HEK293T (cell line): ENCODE measurements at regions not wholly inside any gene's neighbourhood (a gene's known extent, or its start where the extent isn't known, plus 50 kb on each side); places are given as distances from the start of the nearest gene placed in this dataset.
A peak's percentile ranks its signal among the peaks of the same experiment; 100 is the strongest.

Source experiments
- CTCF ChIA-PET: fragments of 350-600 bp; formaldehyde crosslinking; extraction: SDS; loops from one replicate; lab custom pipeline; 2021; ENCODE audit warnings: antibody characterized with exemption, inconsistent platforms; lab: Yijun Ruan, JAX
- POLR2A ChIA-PET: fragments of 350-600 bp; formaldehyde crosslinking; extraction: SDS; loops from one replicate; lab custom pipeline; 2020; ENCODE audit warnings: antibody characterized with exemption, inconsistent platforms; lab: Yijun Ruan, JAX
- DNase-seq: peaks from one replicate; pipeline ENCODE4 v3.0.0; 2012; ENCODE audit warnings: mixed read lengths; ENCODE audit errors: extremely low spot score
- ARNT ChIP-seq: fragments of 450-650 bp; IDR thresholded peaks from 2 replicates; pipeline ENCODE4 v1.6.1; 2017; ENCODE audit warnings: mild to moderate bottlenecking
- BHLHE40 ChIP-seq: fragments of 450-650 bp; IDR thresholded peaks from 2 replicates; pipeline ENCODE4 v1.6.1; 2016; ENCODE audit warnings: mild to moderate bottlenecking, moderate library complexity, borderline replicate concordance
- CTBP1 ChIP-seq: fragments of 450-650 bp; IDR thresholded peaks from 2 replicates; pipeline ENCODE4 v1.6.1; 2016; ENCODE audit warnings: borderline replicate concordance
- ELF4 ChIP-seq: fragments of 450-650 bp; IDR thresholded peaks from 2 replicates; pipeline ENCODE4 v1.6.1; 2017; ENCODE audit warnings: antibody characterized with exemption
- FOXA1 ChIP-seq: fragments of 450-650 bp; IDR thresholded peaks from 2 replicates; pipeline ENCODE4 v1.6.1; 2016; ENCODE audit warnings: mild to moderate bottlenecking
- FOXK2 ChIP-seq: fragments of 450-650 bp; IDR thresholded peaks from 2 replicates; pipeline ENCODE4 v1.6.1; 2016; ENCODE audit warnings: mild to moderate bottlenecking
- FOXM1 ChIP-seq: fragments of 450-650 bp; IDR thresholded peaks from 2 replicates; pipeline ENCODE4 v1.6.1; 2017; ENCODE audit warnings: mild to moderate bottlenecking, borderline replicate concordance
- HDGF ChIP-seq: fragments of 450-650 bp; IDR thresholded peaks from 2 replicates; pipeline ENCODE4 v1.6.1; 2017; ENCODE audit warnings: antibody characterized with exemption, borderline replicate concordance
- L3MBTL2 ChIP-seq: fragments of 450-650 bp; conservative IDR thresholded peaks from 2 replicates; pipeline ENCODE4 v1.6.1; 2016; ENCODE audit warnings: mild to moderate bottlenecking
- LEF1 ChIP-seq: fragments of 450-650 bp; IDR thresholded peaks from 2 replicates; pipeline ENCODE4 v1.6.1; 2017; ENCODE audit warnings: mild to moderate bottlenecking, borderline replicate concordance
- NFRKB ChIP-seq: fragments of 450-650 bp; IDR thresholded peaks from 2 replicates; pipeline ENCODE4 v1.6.1; 2016; ENCODE audit warnings: mild to moderate bottlenecking, moderate library complexity
- SP1 ChIP-seq: fragments of 450-650 bp; IDR thresholded peaks from 2 replicates; pipeline ENCODE4 v1.6.1; 2017
- SUZ12 ChIP-seq: fragments of 450-650 bp; IDR thresholded peaks from 2 replicates; pipeline ENCODE4 v1.6.1; 2016; ENCODE audit warnings: mild to moderate bottlenecking
- TARDBP ChIP-seq: fragments of 450-650 bp; IDR thresholded peaks from 2 replicates; pipeline ENCODE4 v1.6.1; 2016
- ZNF384 ChIP-seq: fragments of 450-650 bp; IDR thresholded peaks from 2 replicates; pipeline ENCODE4 v1.6.1; 2016
- TF ChIP-seq, protein P1 (sequence below): fragments of 450-650 bp; IDR thresholded peaks from 2 replicates; pipeline ENCODE4 v1.6.1; 2016

- DNase-seq, result no peak
- POLR2A ChIA-PET, result no interaction called here
These were observed 83.6 kb upstream of the CXCL12 start for GRCh38 chr10:44468525-44468924.

GRCh38 chr10:44468965-44469364 lies 84.1 kb upstream of the CXCL12 start:
- DNase-seq, result no peak
- ChIA-PET POLR2A (no interaction called here), CTCF (no interaction called here)
- no peak for TF ChIP-seq NFRKB
- no peak for TF ChIP-seq FOXA1

More at GRCh38 chr10:44468525-44468924, 83.6 kb upstream of the CXCL12 start:
- TF ChIP-seq ELF4, result no peak
- no peak for TF ChIP-seq TARDBP
- TF ChIP-seq LEF1, result no peak
- TF ChIP-seq ZNF384, result no peak
- no peak for TF ChIP-seq SUZ12
- TF ChIP-seq FOXM1, result no peak
- TF ChIP-seq HDGF, result no peak
- TF ChIP-seq, protein P1, sequence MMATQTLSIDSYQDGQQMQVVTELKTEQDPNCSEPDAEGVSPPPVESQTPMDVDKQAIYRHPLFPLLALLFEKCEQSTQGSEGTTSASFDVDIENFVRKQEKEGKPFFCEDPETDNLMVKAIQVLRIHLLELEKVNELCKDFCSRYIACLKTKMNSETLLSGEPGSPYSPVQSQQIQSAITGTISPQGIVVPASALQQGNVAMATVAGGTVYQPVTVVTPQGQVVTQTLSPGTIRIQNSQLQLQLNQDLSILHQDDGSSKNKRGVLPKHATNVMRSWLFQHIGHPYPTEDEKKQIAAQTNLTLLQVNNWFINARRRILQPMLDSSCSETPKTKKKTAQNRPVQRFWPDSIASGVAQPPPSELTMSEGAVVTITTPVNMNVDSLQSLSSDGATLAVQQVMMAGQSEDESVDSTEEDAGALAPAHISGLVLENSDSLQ, result no peak
- TF ChIP-seq NFRKB, result no peak
- no peak for TF ChIP-seq SP1
- CTCF ChIA-PET, result no interaction called here

DNA sequence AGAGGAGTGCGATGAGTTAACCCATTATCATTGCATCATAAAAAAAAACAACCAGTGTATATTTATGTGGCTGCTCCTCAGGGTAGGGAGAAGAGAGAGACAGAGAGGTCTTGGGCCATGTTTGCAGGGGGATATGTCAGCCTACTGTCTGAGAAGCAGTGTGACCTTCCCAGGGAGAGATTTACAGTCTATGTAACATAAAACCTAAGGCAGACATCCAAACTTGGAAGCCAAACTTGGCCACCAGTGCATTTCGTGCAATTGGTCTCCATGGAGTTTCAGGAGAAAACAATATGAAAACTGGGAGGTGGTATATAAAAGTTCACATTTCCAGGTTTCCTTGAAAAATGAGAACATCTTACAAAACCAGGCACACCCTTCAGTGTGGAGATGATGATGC lies 85.9 kb upstream of the CXCL12 start:
- ChIA-PET CTCF (no interaction called here), POLR2A (no interaction called here)
- TF ChIP-seq ZNF384, result no peak
- TF ChIP-seq, protein P1, result peak; percentile 87
- DNase-seq, result no peak

- ChIA-PET POLR2A (no interaction called here), CTCF (no interaction called here)
- DNase-seq, result no peak
- TF ChIP-seq FOXK2 (no peak), L3MBTL2 (no peak)
These were observed 86.5 kb upstream of the CXCL12 start for GRCh38 chr10:44471410-44471809.

GRCh38 chr10:44473146-44473545 lies 88.2 kb upstream of the CXCL12 start:
- TF ChIP-seq, protein P1, result 0 out of 2 replicates have a peak, but pooled peaks have one; percentile 15
- no peak for TF ChIP-seq SUZ12
- ChIA-PET CTCF (no interaction called here), POLR2A (no interaction called here)
- DNase-seq, result no peak

DNA sequence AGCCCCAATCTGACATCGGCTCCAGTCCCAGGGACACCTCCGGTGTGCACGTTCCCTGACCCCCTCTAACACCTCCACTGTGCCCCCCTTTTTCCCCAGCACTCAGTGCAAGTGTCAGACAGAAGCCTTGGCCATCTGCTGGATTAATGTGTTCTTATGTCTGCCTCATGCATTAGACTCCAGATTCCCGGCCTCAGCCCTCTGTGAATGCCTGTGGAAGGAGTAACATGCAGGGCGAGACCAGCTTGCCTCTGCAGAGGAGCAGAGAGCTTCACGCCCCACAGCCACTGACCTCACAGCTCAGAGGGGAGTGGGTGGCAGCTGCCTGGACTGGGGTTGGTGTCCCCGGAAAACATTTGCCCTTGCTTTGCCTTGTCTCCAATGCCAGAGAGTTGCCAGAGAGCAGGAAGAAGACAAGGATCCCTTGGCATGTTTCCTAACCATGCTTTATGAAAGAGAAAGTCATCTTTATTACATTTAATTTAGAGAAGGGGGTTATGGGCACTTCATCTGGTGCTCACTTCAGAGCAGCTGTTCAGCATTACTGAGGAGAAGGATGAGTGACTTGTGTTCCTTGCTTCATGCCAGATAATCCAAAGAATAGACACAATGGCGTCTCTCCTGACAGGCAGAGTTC lies 91.6 kb upstream of the CXCL12 start:
- TF ChIP-seq HDGF (no peak), BHLHE40 (no peak), LEF1 (no peak), TARDBP (no peak), ARNT (no peak), ZNF384 (no peak), FOXM1 (no peak), SP1 (no peak)
- TF ChIP-seq, protein P1, result no peak
- DNase-seq, result no peak
- CTCF ChIA-PET, result no interaction called here

GRCh38 chr10:44477046-44477425 lies 92.1 kb upstream of the CXCL12 start:
- POLR2A ChIA-PET, result interaction anchor here (0.6 kb wide), 1 partner anchor 147 kb away, joined by 3 read pairs; no protein-coding TSS in a partner anchor
- no peak for DNase-seq
- CTCF ChIA-PET, result no interaction called here
- TF ChIP-seq CTBP1, result no peak
- TF ChIP-seq SP1, result no peak
- TF ChIP-seq, protein P1, result no peak
- TF ChIP-seq ARNT, result no peak
- TF ChIP-seq L3MBTL2, result no peak
- TF ChIP-seq SUZ12, result no peak
- no peak for TF ChIP-seq NFRKB
- no peak for TF ChIP-seq TARDBP
- TF ChIP-seq LEF1, result no peak
- TF ChIP-seq ELF4, result no peak
- no peak for TF ChIP-seq HDGF
- no peak for TF ChIP-seq FOXK2
- no peak for TF ChIP-seq FOXM1
- no peak for TF ChIP-seq FOXA1
- no peak for TF ChIP-seq BHLHE40
- no peak for TF ChIP-seq ZNF384

More for the DNA sequence above, 91.6 kb upstream of the CXCL12 start:
- POLR2A ChIA-PET, result interaction anchor here (0.6 kb wide), 1 partner anchor 148 kb away, joined by 3 read pairs; no protein-coding TSS in a partner anchor
